Esophagus squamous epithelium (tissue), 4 donors: ENCODE measurements at regions not wholly inside any gene's neighbourhood (a gene's known extent, or its start where the extent isn't known, plus 50 kb on each side); places are given as distances from the start of the nearest gene placed in this dataset.

Source experiments
- POLR2A ChIP-seq, 4 donors: fragments of 450-650 bp; IDR thresholded peaks; one replicate each; pipeline ENCODE4 v1.6.1; 2017; ENCODE audit warnings: antibody characterized with exemption in 4 of 4, mild to moderate bottlenecking in 4 of 4, moderate library complexity in 3 of 4
- TF ChIP-seq, protein P1 (sequence below), 6 experiments: fragments of 450-650 bp in 4 of 6; fragments of 200-600 bp in 2 of 6; sonication (generic) in 2 of 6; IDR thresholded peaks; one replicate each; pipeline ENCODE4 v1.5.1; 2016 to 2019; ENCODE audit warnings: antibody characterized with exemption in 6 of 6, mild to moderate bottlenecking in 4 of 6, moderate library complexity in 4 of 6

DNA sequence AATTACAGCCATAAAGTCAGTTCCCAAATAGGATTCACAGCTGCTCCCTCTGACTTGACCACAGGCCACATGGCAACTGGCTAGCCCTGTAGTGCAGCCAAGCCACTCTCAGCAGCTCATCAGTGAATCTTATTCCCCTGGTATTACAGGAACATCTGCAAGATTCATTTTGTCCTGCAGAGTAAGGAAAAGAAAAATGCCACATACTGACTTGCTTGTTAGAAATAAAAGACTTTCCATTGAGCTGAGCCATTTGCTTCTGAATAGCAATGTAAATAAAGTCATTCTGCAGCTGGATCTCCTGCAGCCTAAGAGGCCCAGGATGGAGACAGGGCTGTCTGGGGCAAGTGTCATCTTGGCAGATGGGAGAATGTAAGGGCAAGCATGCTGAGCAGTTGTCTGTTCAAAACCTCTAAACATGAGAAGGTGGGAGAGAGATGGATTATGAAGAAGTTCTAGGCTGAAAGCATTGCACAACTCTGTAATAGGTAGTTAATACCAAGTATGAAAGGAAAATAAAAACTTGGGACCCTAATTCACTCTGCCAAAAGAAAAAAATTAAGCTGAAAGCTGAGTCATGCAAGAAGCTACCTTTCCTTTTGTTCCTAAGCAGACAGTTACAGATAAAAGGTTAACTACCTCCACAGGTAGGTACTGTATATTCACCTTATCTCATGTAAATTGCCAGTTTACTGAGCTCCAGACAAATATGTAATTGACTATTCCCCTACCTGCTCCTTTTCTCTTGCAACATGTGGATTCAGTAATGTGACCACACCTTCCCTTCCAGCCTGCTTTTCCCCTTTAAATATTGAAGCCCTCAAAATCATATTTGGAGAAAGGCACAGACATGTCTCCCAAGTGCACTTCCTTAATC lies 244.4 kb upstream of the RAI14 start:
- TF ChIP-seq, protein P1, sequence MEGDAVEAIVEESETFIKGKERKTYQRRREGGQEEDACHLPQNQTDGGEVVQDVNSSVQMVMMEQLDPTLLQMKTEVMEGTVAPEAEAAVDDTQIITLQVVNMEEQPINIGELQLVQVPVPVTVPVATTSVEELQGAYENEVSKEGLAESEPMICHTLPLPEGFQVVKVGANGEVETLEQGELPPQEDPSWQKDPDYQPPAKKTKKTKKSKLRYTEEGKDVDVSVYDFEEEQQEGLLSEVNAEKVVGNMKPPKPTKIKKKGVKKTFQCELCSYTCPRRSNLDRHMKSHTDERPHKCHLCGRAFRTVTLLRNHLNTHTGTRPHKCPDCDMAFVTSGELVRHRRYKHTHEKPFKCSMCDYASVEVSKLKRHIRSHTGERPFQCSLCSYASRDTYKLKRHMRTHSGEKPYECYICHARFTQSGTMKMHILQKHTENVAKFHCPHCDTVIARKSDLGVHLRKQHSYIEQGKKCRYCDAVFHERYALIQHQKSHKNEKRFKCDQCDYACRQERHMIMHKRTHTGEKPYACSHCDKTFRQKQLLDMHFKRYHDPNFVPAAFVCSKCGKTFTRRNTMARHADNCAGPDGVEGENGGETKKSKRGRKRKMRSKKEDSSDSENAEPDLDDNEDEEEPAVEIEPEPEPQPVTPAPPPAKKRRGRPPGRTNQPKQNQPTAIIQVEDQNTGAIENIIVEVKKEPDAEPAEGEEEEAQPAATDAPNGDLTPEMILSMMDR (IDR thresholded peaks at IDR 0.05), result no peak
- TF ChIP-seq POLR2A (IDR thresholded peaks at IDR 0.05), result no peak
